ENCODE measurements at regions not wholly inside any gene's neighbourhood (a gene's known extent, or its start where the extent isn't known, plus 50 kb on each side); places are given as distances from the start of the nearest gene placed in this dataset.

DNA sequence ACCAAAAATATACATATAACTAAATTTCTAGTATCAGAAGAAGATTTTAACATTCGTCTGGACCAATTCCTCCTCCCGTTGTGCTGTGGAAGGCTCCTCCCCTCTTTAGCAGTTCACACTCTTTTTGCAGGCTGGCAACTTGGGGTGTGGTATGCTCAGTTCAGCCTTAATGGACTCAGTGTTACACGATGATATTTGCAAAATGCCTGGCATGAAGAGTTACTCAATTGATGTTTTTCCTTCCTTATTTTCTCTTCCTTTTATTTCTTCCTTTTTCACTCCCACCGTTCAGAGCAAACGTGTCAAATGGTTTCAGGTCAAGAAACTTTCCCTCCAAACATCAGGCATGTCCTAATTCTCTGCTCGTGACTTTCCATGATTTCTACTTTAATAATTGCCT, 248.3 kb downstream of the PHF14 start (continued):
- TF ChIP-seq PCBP1 (IDR thresholded peaks at IDR 0.05; ENCODE audit: low read depth, low read length, poor library complexity, severe bottlenecking) = no peak
- no peak for TF ChIP-seq XRCC5 (IDR thresholded peaks at IDR 0.05; ENCODE audit: low read depth, low read length)
- TF ChIP-seq ZNF232 (CRISPR knock-in tag; IDR thresholded peaks at IDR 0.05) = no peak
- TF ChIP-seq ZNF121 (CRISPR knock-in tag; conservative IDR thresholded peaks at IDR 0.05) = no peak
- TF ChIP-seq, protein P1, sequence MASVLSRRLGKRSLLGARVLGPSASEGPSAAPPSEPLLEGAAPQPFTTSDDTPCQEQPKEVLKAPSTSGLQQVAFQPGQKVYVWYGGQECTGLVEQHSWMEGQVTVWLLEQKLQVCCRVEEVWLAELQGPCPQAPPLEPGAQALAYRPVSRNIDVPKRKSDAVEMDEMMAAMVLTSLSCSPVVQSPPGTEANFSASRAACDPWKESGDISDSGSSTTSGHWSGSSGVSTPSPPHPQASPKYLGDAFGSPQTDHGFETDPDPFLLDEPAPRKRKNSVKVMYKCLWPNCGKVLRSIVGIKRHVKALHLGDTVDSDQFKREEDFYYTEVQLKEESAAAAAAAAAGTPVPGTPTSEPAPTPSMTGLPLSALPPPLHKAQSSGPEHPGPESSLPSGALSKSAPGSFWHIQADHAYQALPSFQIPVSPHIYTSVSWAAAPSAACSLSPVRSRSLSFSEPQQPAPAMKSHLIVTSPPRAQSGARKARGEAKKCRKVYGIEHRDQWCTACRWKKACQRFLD (CRISPR knock-in tag; IDR thresholded peaks at IDR 0.05) = no peak
- TF ChIP-seq ZC3H8 (IDR thresholded peaks at IDR 0.05) = no peak

DNA sequence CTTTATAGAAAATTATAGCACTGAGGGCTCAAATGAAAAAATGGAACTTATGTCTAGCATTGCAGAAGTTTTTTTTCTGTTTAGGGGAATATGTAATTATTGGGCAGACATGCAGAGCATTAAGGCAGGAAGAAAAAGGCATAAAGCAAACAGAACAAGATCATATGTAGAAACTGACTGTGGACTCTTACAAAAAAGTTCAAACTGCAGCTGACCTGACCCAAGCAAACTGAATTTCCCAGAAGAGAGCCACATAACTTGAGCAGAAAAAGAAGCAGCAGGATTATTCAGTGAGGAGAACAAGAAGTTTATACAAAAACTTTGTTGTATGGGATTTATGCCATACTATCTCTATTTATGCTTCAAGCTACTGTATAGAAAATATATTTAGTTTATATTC, 250.9 kb downstream of the PHF14 start:
- BruUV-seq (replicated peaks) = no TSS peak
- Histone ChIP-seq H2AFZ (ENCODE audit: low read depth, low read length) (no peak overlapping the region), H3K9me3 (replicated peaks; ENCODE audit: control insufficient read depth, insufficient read depth, low read depth, low read length) (peaks cover 2% of the 10 kb centered on the region; the same call in 1 of the 2 replicates), H3K79me2 (ENCODE audit: control insufficient read depth, insufficient read depth, low read length) (no peaks in the 10 kb centered on the region), H3K27ac (ENCODE audit: extremely low read depth, low read depth, low read length) (no peak overlapping the region), H3K27me3 (ENCODE audit: control insufficient read depth in 2 of 2, insufficient read depth in 2 of 2, low read length in 2 of 2) (no peaks in the 10 kb centered on the region), H3K36me3 (ENCODE audit: control insufficient read depth, insufficient read depth, low read length) (no peaks in the 10 kb centered on the region), H3K4me2 (ENCODE audit: insufficient read depth, low read length) (no peak overlapping the region), H3K4me1 (replicated peaks in 1 of 2; ENCODE audit: control insufficient read depth in 2 of 2, insufficient read depth in 2 of 2, low read length in 2 of 2) (no peaks in the 10 kb centered on the region), H3K4me3 (no peak overlapping the region), H4K20me1 (replicated peaks; ENCODE audit: control insufficient read depth, insufficient read depth, low read length) (no peaks in the 10 kb centered on the region), H3K9me1 (ENCODE audit: control insufficient read depth, insufficient read depth, low read length) (no peaks in the 10 kb centered on the region), H3K9ac (ENCODE audit: insufficient read depth in 1 of 2, low read depth in 2 of 2, low read length in 2 of 2) (no peak overlapping the region)
- ATAC-seq (no peak), DNase-seq (ENCODE audit: extremely low read depth in 1 of 4, low spot score in 3 of 4) (no peak), FAIRE-seq (no peak)
- in situ Hi-C loops (cut with MboI) = no loop called here
- intact Hi-C loops (cut with micrococcal nuclease) = no loop called here
- ChIA-PET CTCF (ENCODE audit: low intra/inter-chr PET ratio) (no interaction called here), POLR2A (interaction anchor here (1.4 kb wide), 1 partner anchor 102 kb away, joined by 3 read pairs; no protein-coding TSS in a partner anchor)
- TF ChIP-seq SP2 (IDR thresholded peaks at IDR 0.05; ENCODE audit: extremely low read depth, low read depth, low read length, poor library complexity, severe bottlenecking) (no peak), ZNF316 (IDR thresholded peaks at IDR 0.05) (no peak), ZNF217 (CRISPR knock-in tag; IDR thresholded peaks at IDR 0.05) (no peak), ZFPM2 (CRISPR knock-in tag; IDR thresholded peaks at IDR 0.05) (no peak), POLR2AphosphoS2 (IDR thresholded peaks at IDR 0.05; ENCODE audit: low read length) (no peak), NBN (IDR thresholded peaks at IDR 0.05; ENCODE audit: low read depth) (no peak), RBM17 (IDR thresholded peaks at IDR 0.05; ENCODE audit: borderline replicate concordance, low read depth, low read length) (no peak), CBFA2T2 (conservative IDR thresholded peaks at IDR 0.05) (no peak), ZNF764 (CRISPR knock-in tag; IDR thresholded peaks at IDR 0.05; ENCODE audit: low read depth) (no peak), ZEB2 (IDR thresholded peaks at IDR 0.05) (no peak), SMARCB1 (IDR thresholded peaks at IDR 0.05; ENCODE audit: insufficient read length, low read depth) (no peak), NEUROD1 (IDR thresholded peaks at IDR 0.05; ENCODE audit: borderline replicate concordance, low read depth, low read length, partially characterized antibody) (no peak)
- TF ChIP-seq, protein P2, sequence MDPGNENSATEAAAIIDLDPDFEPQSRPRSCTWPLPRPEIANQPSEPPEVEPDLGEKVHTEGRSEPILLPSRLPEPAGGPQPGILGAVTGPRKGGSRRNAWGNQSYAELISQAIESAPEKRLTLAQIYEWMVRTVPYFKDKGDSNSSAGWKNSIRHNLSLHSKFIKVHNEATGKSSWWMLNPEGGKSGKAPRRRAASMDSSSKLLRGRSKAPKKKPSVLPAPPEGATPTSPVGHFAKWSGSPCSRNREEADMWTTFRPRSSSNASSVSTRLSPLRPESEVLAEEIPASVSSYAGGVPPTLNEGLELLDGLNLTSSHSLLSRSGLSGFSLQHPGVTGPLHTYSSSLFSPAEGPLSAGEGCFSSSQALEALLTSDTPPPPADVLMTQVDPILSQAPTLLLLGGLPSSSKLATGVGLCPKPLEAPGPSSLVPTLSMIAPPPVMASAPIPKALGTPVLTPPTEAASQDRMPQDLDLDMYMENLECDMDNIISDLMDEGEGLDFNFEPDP (CRISPR knock-in tag; IDR thresholded peaks at IDR 0.05) = no peak
- TF ChIP-seq, protein P3, sequence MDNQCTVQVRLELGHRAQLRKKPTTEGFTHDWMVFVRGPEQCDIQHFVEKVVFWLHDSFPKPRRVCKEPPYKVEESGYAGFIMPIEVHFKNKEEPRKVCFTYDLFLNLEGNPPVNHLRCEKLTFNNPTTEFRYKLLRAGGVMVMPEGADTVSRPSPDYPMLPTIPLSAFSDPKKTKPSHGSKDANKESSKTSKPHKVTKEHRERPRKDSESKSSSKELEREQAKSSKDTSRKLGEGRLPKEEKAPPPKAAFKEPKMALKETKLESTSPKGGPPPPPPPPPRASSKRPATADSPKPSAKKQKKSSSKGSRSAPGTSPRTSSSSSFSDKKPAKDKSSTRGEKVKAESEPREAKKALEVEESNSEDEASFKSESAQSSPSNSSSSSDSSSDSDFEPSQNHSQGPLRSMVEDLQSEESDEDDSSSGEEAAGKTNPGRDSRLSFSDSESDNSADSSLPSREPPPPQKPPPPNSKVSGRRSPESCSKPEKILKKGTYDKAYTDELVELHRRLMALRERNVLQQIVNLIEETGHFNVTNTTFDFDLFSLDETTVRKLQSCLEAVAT (IDR thresholded peaks at IDR 0.05) = no peak
